AG04450 (cell line): ENCODE measurements at regions not wholly inside any gene's neighbourhood (a gene's known extent, or its start where the extent isn't known, plus 50 kb on each side); places are given as distances from the start of the nearest gene placed in this dataset.

Source experiments
- CTCF ChIA-PET: fragments of 300-600, 350-600 bp; formaldehyde crosslinking; extraction: SDS; loops from one replicate; lab custom pipeline; 2022; ENCODE audit warnings: antibody characterized with exemption, inconsistent platforms; lab: Charles Lee
- POLR2A ChIA-PET: fragments of 350-600 bp; formaldehyde crosslinking; extraction: SDS; loops from one replicate; lab custom pipeline; 2021; ENCODE audit warnings: antibody characterized with exemption, inconsistent platforms; lab: Yijun Ruan, JAX
- DNase-seq: peaks from one replicate; pipeline ENCODE4 v3.0.0-alpha.2; 2011; ENCODE audit warnings: low read depth, low spot score
- H3K27ac ChIP-seq: one replicate; pipeline ENCODE4 v1.5.1; 2012; ENCODE audit warnings: low read depth, low read length, control low read depth
- H3K27me3 ChIP-seq: one replicate; pipeline ENCODE4 v1.6.0; 2012; ENCODE audit warnings: low read length; ENCODE audit not compliant: control insufficient read depth, insufficient read depth
- H3K4me3 ChIP-seq: 2 replicates; pipeline ENCODE4 v1.5.1; 2011; ENCODE audit warnings: mild to moderate bottlenecking, low read depth, low read length, control low read depth
- H3K9me3 ChIP-seq: 2 replicates; pipeline ENCODE4 v1.5.1; 2012; ENCODE audit warnings: low read length; ENCODE audit not compliant: control insufficient read depth, insufficient read depth
- TF ChIP-seq, protein P1 (sequence below): IDR thresholded peaks from 2 replicates; pipeline ENCODE4 v1.5.1; 2011; ENCODE audit warnings: low read depth, low read length, control low read depth, inconsistent platforms

DNA sequence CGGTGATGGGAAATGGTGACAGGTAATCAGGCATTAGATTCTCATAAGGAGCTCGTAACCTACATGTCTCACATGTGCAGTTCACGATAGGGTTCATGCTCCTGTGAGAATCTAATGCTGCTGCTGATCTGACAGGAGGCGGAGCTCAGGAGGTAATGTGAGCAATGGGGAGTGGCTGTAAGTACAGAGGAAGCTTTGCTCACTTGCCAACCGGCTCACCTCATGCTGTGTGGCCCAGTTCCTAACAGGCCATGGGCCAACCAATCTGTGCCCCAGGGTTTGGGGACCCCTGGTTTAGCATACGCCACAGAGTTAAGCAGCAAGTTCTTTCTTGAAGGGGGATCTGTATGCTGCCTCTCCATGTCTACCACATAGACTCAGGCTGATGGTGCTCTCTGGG lies 133.1 kb downstream of the IQUB start:
- Histone ChIP-seq H3K4me3 (no peak overlapping the region), H3K27ac (no peak overlapping the region), H3K27me3 (no peaks in the 10 kb centered on the region), H3K9me3 (peaks cover 6% of the 10 kb centered on the region; the same call in 1 of the 2 replicates)
- TF ChIP-seq, protein P1, sequence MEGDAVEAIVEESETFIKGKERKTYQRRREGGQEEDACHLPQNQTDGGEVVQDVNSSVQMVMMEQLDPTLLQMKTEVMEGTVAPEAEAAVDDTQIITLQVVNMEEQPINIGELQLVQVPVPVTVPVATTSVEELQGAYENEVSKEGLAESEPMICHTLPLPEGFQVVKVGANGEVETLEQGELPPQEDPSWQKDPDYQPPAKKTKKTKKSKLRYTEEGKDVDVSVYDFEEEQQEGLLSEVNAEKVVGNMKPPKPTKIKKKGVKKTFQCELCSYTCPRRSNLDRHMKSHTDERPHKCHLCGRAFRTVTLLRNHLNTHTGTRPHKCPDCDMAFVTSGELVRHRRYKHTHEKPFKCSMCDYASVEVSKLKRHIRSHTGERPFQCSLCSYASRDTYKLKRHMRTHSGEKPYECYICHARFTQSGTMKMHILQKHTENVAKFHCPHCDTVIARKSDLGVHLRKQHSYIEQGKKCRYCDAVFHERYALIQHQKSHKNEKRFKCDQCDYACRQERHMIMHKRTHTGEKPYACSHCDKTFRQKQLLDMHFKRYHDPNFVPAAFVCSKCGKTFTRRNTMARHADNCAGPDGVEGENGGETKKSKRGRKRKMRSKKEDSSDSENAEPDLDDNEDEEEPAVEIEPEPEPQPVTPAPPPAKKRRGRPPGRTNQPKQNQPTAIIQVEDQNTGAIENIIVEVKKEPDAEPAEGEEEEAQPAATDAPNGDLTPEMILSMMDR, result no peak
- ChIA-PET POLR2A (no interaction called here), CTCF (no interaction called here)
- DNase-seq, result no peak

DNA sequence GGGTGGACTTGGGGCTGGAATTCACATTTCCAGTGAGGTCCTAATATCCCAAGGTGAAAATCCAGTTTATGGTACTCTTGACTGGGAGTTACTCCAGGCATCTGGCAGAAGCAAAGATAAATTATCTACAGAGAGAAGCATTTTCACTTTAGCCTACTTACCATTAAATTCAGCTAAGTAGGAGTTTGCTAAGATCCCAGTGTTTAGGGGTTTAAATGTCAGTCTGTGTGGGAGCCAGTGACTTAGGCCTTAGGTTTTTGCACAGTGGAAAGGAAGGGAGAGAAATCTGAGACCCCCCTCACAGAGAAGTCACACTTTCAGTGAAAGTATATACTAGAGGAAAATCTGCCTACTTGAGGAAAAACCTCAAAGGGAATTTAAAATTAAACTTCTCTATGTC lies 134.2 kb downstream of the IQUB start:
- CTCF ChIA-PET, result no interaction called here
- no peak overlapping the region for H3K27ac ChIP-seq
- TF ChIP-seq, protein P1, result no peak
- no peak overlapping the region for H3K4me3 ChIP-seq
- peaks cover 6% of the 10 kb centered on the region; the same call in 1 of the 2 replicates for H3K9me3 ChIP-seq
- no peaks in the 10 kb centered on the region for H3K27me3 ChIP-seq
- no peak for DNase-seq
- POLR2A ChIA-PET, result no interaction called here

DNA sequence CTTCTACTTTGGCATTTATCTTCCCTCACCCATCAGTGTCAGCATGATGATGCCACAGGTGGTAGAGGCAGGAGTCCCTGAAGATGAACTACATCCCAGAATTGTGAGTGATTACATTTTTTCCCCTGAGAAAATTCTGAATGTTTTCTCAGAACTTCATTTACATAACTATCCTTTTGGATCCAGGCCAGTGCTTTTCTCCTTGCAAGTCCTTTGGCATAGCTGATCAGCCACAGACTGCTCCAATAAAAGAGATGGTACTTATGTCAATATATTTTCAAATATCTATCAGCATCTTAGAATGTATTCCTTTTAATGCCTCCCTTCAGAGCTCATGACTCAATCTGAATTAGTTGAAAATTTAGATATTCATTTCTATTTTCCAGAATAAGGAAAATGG lies 135.5 kb downstream of the IQUB start:
- no peak overlapping the region for H3K27ac ChIP-seq
- no peak for DNase-seq
- H3K9me3 ChIP-seq, result peaks cover 6% of the 10 kb centered on the region; the same call in 1 of the 2 replicates
- no peaks in the 10 kb centered on the region for H3K27me3 ChIP-seq
- TF ChIP-seq, protein P1, result no peak
- CTCF ChIA-PET, result no interaction called here
- no peak overlapping the region for H3K4me3 ChIP-seq
- POLR2A ChIA-PET, result no interaction called here

DNA sequence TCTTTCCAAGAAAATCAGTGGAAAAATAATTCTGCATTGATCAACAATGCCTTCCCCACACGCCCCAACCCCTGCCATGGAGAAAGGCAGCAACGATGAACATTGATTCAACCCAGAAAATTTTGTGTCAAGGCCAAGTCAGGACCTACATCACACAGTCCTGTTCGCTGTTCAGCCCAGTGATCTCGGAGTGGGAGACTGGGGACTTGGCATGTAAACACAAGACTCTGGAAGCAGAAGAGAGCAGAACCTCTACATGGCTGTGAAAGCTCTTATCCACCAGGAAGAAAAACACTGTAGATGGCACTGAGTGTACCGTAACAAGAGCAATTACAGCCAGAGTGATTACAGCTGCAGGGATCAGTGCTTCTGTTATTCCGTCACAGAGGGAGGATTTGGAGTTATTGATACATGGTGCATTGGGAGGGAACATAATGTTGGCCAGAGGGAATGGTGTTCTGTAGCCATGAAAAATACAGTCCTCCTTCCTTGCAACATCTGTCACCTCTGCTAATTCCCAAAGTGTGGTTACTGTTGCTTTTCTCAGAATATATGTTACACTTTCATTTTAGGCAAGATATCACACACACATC lies 136.6 kb downstream of the IQUB start:
- ChIA-PET CTCF (no interaction called here), POLR2A (no interaction called here)
- DNase-seq, result no peak
- no peak overlapping the region for H3K4me3 ChIP-seq
- TF ChIP-seq, protein P1, result no peak
- no peaks in the 10 kb centered on the region for H3K27me3 ChIP-seq
- no peak overlapping the region for H3K27ac ChIP-seq
- H3K9me3 ChIP-seq, result peaks cover 6% of the 10 kb centered on the region; the same call in 1 of the 2 replicates

DNA sequence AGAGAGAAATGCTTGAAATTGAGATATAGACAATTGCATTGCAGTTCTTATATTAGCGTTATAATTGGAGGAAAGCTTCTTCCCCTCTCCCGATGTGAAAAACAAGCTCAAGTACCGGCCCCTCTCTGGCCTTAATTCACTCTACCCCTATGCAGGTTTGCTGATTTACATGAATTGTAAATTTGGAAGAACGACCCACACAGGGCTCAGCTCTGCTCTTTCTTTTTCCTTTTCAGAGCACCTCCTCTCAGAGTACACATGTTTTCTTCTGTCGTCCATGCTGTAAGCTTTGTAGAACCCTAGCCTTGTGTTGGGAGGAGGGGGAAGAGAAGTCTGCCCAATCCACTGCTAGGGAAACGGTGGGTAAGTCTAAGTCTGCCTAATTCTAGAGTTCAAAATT lies 140.8 kb downstream of the IQUB start:
- POLR2A ChIA-PET, result no interaction called here

More for the DNA sequence above, 140.8 kb downstream of the IQUB start:
- no peak overlapping the region for H3K4me3 ChIP-seq
- CTCF ChIA-PET, result no interaction called here
- DNase-seq, result no peak
- TF ChIP-seq, protein P1, result no peak
- H3K9me3 ChIP-seq, result peaks cover 6% of the 10 kb centered on the region; the same call in 1 of the 2 replicates
- no peaks in the 10 kb centered on the region for H3K27me3 ChIP-seq
- H3K27ac ChIP-seq, result no peak overlapping the region
